K562 (cell line): ENCODE measurements at regions not wholly inside any gene's neighbourhood (a gene's known extent, or its start where the extent isn't known, plus 50 kb on each side); places are given as distances from the start of the nearest gene placed in this dataset.
A peak's percentile ranks its signal among the peaks of the same experiment; 100 is the strongest.

Experiments
- ARID1B ChIP-seq: fragments of 450-650 bp; IDR thresholded peaks from 2 replicates; pipeline ENCODE4 v1.6.1; 2016; ENCODE audit warnings: antibody characterized with exemption, mild to moderate bottlenecking, inconsistent platforms
- ASH1L ChIP-seq: fragments of 450-650 bp; IDR thresholded peaks from 2 replicates; pipeline ENCODE4 v1.6.1; 2018; ENCODE audit warnings: borderline replicate concordance, mild to moderate bottlenecking, low read depth; ENCODE audit not compliant: partially characterized antibody
- C11orf30 ChIP-seq: fragments of 450-650 bp; IDR thresholded peaks from 2 replicates; pipeline ENCODE4 v1.6.1; 2016; ENCODE audit warnings: low read depth, mild to moderate bottlenecking
- CCNT2 ChIP-seq: IDR thresholded peaks from 2 replicates; pipeline ENCODE4 v1.6.1; 2011; ENCODE audit warnings: borderline replicate concordance, low read depth, mild to moderate bottlenecking, moderate library complexity, mixed read lengths, low read length; ENCODE audit not compliant: insufficient read length; ENCODE audit errors: extremely low read depth
- CEBPG ChIP-seq, 3 experiments: fragments of 200-800 bp in 1 of 3; sonication (Bioruptor generic) in 1 of 3; sonication (generic) in 1 of 3; formaldehyde crosslinking in 1 of 3; IDR thresholded peaks in 2 of 3; conservative IDR thresholded peaks in 1 of 3; 2 replicates each; pipeline versions ENCODE4 v1.6.1 to v1.8.0; 2016 to 2022; ENCODE audit warnings: missing compliant biosample characterization in 2 of 3, missing genetic modification characterization in 2 of 3, mild to moderate bottlenecking in 1 of 3, missing genetic modification reagents in 1 of 3
- CTCF ChIP-seq, 3 experiments: IDR thresholded peaks in 2 of 3; conservative IDR thresholded peaks in 1 of 3; 2 replicates each; pipeline ENCODE4 v1.5.1; 2011 to 2012; ENCODE audit warnings: low read length in 3 of 3, mild to moderate bottlenecking in 3 of 3, control low read depth in 2 of 3, improper control_type of control experiment in 1 of 3, inconsistent platforms in 1 of 3, low read depth in 1 of 3, mixed read lengths in 1 of 3, moderate library complexity in 1 of 3; ENCODE audit not compliant: insufficient read depth in 2 of 3
- FOXP1 ChIP-seq: sonication (generic); formaldehyde crosslinking; IDR thresholded peaks from 2 replicates; pipeline ENCODE4 v1.8.0; 2022; ENCODE audit warnings: mild to moderate bottlenecking, missing genetic modification reagents
- LARP7 ChIP-seq: fragments of 450-650 bp; IDR thresholded peaks from 2 replicates; pipeline ENCODE4 v1.6.1; 2016
- MAX ChIP-seq: sonication (generic); formaldehyde crosslinking; IDR thresholded peaks from 2 replicates; pipeline ENCODE4 v1.9.0; 2022; ENCODE audit warnings: mild to moderate bottlenecking, missing genetic modification reagents
- MAZ ChIP-seq, 2 experiments: fragments of 450-650 bp in 1 of 2; sonication (generic) in 1 of 2; formaldehyde crosslinking; IDR thresholded peaks in 1 of 2; conservative IDR thresholded peaks in 1 of 2; 2 replicates each; pipeline versions ENCODE4 v1.4.0 to v1.5.0; 2020; ENCODE audit warnings: mild to moderate bottlenecking in 1 of 2, missing genetic modification reagents in 1 of 2
- NEUROD1 ChIP-seq: fragments of 150-350 bp; IDR thresholded peaks from 2 replicates; pipeline ENCODE4 v1.6.1; 2014; ENCODE audit warnings: borderline replicate concordance, low read length, low read depth; ENCODE audit not compliant: partially characterized antibody
- NFRKB ChIP-seq: fragments of 450-650 bp; IDR thresholded peaks from 2 replicates; pipeline ENCODE4 v1.6.1; 2016; ENCODE audit warnings: low read depth
- SREBF1 ChIP-seq: fragments of 150-350 bp; IDR thresholded peaks from 2 replicates; pipeline ENCODE4 v1.6.1; 2014; ENCODE audit warnings: antibody characterized with exemption, low read depth, low read length, borderline replicate concordance
- TBP ChIP-seq: optimal IDR thresholded peaks from 2 replicates; pipeline ENCODE3; 2011; ENCODE audit warnings: low read depth, low read length, improper control_type of control experiment
- TCF15 ChIP-seq: fragments of 250-450 bp; sonication (Bioruptor Pico); IDR thresholded peaks from 2 replicates; pipeline ENCODE4 v1.8.0; 2022; ENCODE audit warnings: moderate library complexity, mild to moderate bottlenecking, inconsistent platforms
- TCFL5 ChIP-seq: fragments of 250-450 bp; sonication (Bioruptor Pico); conservative IDR thresholded peaks from 2 replicates; pipeline ENCODE4 v1.6.1; 2021; ENCODE audit warnings: mild to moderate bottlenecking, moderate library complexity, matching md5 sums
- ZNF239 ChIP-seq: fragments of 250-450 bp; sonication (Bioruptor Pico); IDR thresholded peaks from 2 replicates; pipeline ENCODE4 v1.4.0; 2020; ENCODE audit warnings: mild to moderate bottlenecking
- ZNF282 ChIP-seq: sonication (generic); formaldehyde crosslinking; IDR thresholded peaks from 2 replicates; pipeline ENCODE4 v1.8.1; 2023; ENCODE audit warnings: missing genetic modification reagents
- TF ChIP-seq, protein P1 (sequence below): fragments of 450-650 bp; IDR thresholded peaks from 2 replicates; pipeline ENCODE4 v1.6.1; 2016; ENCODE audit warnings: mild to moderate bottlenecking
- TF ChIP-seq, protein P2 (sequence below): fragments of 450-650 bp; formaldehyde crosslinking; IDR thresholded peaks from 2 replicates; pipeline ENCODE4 v1.4.0; 2020; ENCODE audit warnings: mild to moderate bottlenecking, moderate library complexity

- TF ChIP-seq MAX (CRISPR knock-in tag) = peak; percentile 64
- TF ChIP-seq TCF15 (CRISPR knock-in tag) = no peak
- TF ChIP-seq MAZ (CRISPR knock-in tag; conservative IDR thresholded peaks at IDR 0.05 in 1 of 2, IDR thresholded peaks at IDR 0.05 in 1 of 2) = peak; percentile 66 to 86; a peak in 3 of 4 replicates
- TF ChIP-seq, protein P1, sequence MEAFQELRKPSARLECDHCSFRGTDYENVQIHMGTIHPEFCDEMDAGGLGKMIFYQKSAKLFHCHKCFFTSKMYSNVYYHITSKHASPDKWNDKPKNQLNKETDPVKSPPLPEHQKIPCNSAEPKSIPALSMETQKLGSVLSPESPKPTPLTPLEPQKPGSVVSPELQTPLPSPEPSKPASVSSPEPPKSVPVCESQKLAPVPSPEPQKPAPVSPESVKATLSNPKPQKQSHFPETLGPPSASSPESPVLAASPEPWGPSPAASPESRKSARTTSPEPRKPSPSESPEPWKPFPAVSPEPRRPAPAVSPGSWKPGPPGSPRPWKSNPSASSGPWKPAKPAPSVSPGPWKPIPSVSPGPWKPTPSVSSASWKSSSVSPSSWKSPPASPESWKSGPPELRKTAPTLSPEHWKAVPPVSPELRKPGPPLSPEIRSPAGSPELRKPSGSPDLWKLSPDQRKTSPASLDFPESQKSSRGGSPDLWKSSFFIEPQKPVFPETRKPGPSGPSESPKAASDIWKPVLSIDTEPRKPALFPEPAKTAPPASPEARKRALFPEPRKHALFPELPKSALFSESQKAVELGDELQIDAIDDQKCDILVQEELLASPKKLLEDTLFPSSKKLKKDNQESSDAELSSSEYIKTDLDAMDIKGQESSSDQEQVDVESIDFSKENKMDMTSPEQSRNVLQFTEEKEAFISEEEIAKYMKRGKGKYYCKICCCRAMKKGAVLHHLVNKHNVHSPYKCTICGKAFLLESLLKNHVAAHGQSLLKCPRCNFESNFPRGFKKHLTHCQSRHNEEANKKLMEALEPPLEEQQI = no peak
- no peak for TF ChIP-seq ZNF239 (CRISPR knock-in tag)
- no peak for TF ChIP-seq C11orf30
- no peak for TF ChIP-seq CTCF (IDR thresholded peaks at IDR 0.05 in 2 of 3, conservative IDR thresholded peaks at IDR 0.05 in 1 of 3; ENCODE audit: insufficient read depth in 2 of 3, low read depth in 1 of 3, low read length in 3 of 3)
- no peak for TF ChIP-seq TCFL5 (CRISPR knock-in tag)
- no peak for TF ChIP-seq ZNF282 (CRISPR knock-in tag)
- peak; percentile 53; the same call in 1 of the 2 replicates for TF ChIP-seq CEBPG (CRISPR knock-in tag; IDR thresholded peaks at IDR 0.05)
- TF ChIP-seq CEBPG (tag; conservative IDR thresholded peaks at IDR 0.05 in 1 of 2, IDR thresholded peaks at IDR 0.05 in 1 of 2) = no peak
- TF ChIP-seq ARID1B = peak; percentile 98
- TF ChIP-seq NFRKB = no peak
- TF ChIP-seq, protein P2, sequence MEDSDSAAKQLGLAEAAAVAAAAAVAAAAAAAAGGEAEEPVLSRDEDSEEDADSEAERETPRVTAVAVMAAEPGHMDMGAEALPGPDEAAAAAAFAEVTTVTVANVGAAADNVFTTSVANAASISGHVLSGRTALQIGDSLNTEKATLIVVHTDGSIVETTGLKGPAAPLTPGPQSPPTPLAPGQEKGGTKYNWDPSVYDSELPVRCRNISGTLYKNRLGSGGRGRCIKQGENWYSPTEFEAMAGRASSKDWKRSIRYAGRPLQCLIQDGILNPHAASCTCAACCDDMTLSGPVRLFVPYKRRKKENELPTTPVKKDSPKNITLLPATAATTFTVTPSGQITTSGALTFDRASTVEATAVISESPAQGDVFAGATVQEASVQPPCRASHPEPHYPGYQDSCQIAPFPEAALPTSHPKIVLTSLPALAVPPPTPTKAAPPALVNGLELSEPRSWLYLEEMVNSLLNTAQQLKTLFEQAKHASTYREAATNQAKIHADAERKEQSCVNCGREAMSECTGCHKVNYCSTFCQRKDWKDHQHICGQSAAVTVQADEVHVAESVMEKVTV (CRISPR knock-in tag) = no peak
- TF ChIP-seq NEUROD1 = peak; percentile 88
- peak; percentile 49 for TF ChIP-seq CCNT2
- no peak for TF ChIP-seq FOXP1
- TF ChIP-seq LARP7 = no peak
- peak; percentile 16 for TF ChIP-seq TBP
- no peak for TF ChIP-seq SREBF1
- no peak for TF ChIP-seq ASH1L
Measured at GRCh38 chr13:99053636-99054233, 75.9 kb upstream of the DOCK9 start (continued).
